ENCODE measurements at regions not wholly inside any gene's neighbourhood (a gene's known extent, or its start where the extent isn't known, plus 50 kb on each side); places are given as distances from the start of the nearest gene placed in this dataset.
"Not testable (repeated sequence)": the region's sequence is repeated elsewhere in the genome, so short reads cannot be mapped to it uniquely, and the experiment has no call there.

DNA sequence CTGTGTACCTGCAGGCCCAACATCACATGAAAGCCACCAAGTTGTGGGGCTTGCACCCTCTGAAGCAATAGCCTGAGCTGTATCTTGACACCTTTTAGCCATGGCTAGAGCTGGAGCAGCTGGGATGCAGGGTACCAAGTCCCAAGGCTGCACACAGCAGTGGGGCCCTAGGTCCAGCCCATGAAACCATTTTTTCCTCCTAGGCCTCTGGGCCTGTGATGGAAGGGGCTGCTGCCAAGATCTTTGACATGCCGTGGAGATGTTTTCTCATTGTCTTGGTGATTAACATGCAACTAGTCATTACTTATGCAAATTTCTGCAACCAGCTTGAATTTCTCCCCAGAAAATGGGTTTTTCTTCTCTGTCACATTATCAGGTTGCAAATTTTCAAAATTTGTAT lies 387.2 kb upstream of the RIOK2 start:
- peaks cover 0 to 22% of the 10 kb centered on the region in 2 donors for H3K9me3 ChIP-seq (ENCODE audit: control insufficient read depth in 2 of 2, insufficient read depth in 1 of 2, low read depth in 1 of 2, low read length in 1 of 2)
- H3K27ac ChIP-seq (ENCODE audit: low read depth in 1 of 3, low read length in 2 of 3), result no peak overlapping the region
- 78 to 100% (median 98%) methylated on average over 1 of the region's 1 CpG for WGBS, 3 donors
- DNase-seq, result no peak
- no peaks in the 10 kb centered on the region for H3K36me3 ChIP-seq (ENCODE audit: control insufficient read depth in 3 of 3, insufficient read depth in 2 of 3, low read depth in 1 of 3, low read length in 3 of 3)
- H3K4me1 ChIP-seq (ENCODE audit: control insufficient read depth in 3 of 3, insufficient read depth in 2 of 3, low read depth in 1 of 3, low read length in 2 of 3), result no peaks in the 10 kb centered on the region
- no peak for FAIRE-seq
- H3K4me3 ChIP-seq (ENCODE audit: low read depth in 1 of 3, low read length in 3 of 3), result no peak overlapping the region
- H3K27me3 ChIP-seq (ENCODE audit: control insufficient read depth in 3 of 3, insufficient read depth in 3 of 3, low read length in 3 of 3), result no peaks in the 10 kb centered on the region

DNA sequence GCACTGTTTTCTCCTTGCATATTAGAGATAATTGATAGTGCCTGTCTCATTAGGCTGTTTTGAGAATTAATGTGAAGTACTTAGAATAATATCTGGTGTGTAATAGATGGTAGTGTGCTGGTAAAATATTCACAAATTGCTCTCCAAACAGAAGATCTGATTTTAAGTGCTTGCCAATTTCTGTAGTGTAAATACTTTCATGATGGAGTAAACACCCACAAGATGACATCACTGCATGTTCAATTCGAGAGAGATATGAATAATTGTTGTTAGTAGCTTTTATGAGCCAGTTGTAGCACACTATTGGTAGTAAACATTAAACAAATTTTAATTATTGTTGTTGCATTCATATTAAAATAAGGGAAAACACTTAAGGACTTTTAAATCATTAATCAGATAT lies 392.3 kb upstream of the RIOK2 start:
- H3K36me3 ChIP-seq (ENCODE audit: control insufficient read depth in 3 of 3, insufficient read depth in 2 of 3, low read depth in 1 of 3, low read length in 3 of 3), result no peaks in the 10 kb centered on the region
- H3K4me3 ChIP-seq (ENCODE audit: low read depth in 1 of 3, low read length in 3 of 3), result no peak overlapping the region
- no peak for DNase-seq
- no peak for FAIRE-seq
- no peak overlapping the region for H3K27ac ChIP-seq (ENCODE audit: low read depth in 1 of 3, low read length in 2 of 3)
- 36 to 52% (median 41%) methylated on average over 1 of the region's 1 CpG for WGBS, 3 donors
- peaks cover 0 to 11% of the 10 kb centered on the region in 2 donors for H3K9me3 ChIP-seq (ENCODE audit: control insufficient read depth in 2 of 2, insufficient read depth in 1 of 2, low read depth in 1 of 2, low read length in 1 of 2)
- H3K27me3 ChIP-seq (ENCODE audit: control insufficient read depth in 3 of 3, insufficient read depth in 3 of 3, low read length in 3 of 3), result no peaks in the 10 kb centered on the region
- H3K4me1 ChIP-seq (ENCODE audit: control insufficient read depth in 3 of 3, insufficient read depth in 2 of 3, low read depth in 1 of 3, low read length in 2 of 3), result no peaks in the 10 kb centered on the region

DNA sequence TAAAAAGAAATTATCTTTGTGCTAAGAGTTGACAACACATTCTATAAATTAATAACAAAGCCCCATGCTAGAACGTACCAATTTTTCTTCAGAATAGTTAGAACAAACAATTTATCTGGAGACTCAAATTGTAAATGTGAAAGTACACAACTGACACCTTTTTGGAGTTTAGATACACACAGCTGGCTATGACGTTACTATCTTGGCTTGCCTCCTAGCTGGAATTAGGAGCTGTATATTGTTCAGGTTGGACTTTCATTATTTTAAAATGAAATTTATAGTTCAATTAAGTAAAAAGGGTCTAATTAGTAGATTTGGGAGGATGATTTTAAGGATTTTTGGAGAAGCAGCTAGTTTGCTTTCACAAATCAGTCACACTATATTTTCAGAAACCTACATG lies 393.9 kb upstream of the RIOK2 start:
- Histone ChIP-seq H3K27ac (ENCODE audit: low read depth in 1 of 3, low read length in 2 of 3) (no peak overlapping the region), H3K4me3 (ENCODE audit: low read depth in 1 of 3, low read length in 3 of 3) (no peak overlapping the region), H3K4me1 (ENCODE audit: control insufficient read depth in 3 of 3, insufficient read depth in 2 of 3, low read depth in 1 of 3, low read length in 2 of 3) (no peaks in the 10 kb centered on the region), H3K9me3 (ENCODE audit: control insufficient read depth in 2 of 2, insufficient read depth in 1 of 2, low read depth in 1 of 2, low read length in 1 of 2) (peaks cover 0 to 3% of the 10 kb centered on the region in 2 donors), H3K36me3 (ENCODE audit: control insufficient read depth in 3 of 3, insufficient read depth in 2 of 3, low read depth in 1 of 3, low read length in 3 of 3) (no peaks in the 10 kb centered on the region), H3K27me3 (ENCODE audit: control insufficient read depth in 3 of 3, insufficient read depth in 3 of 3, low read length in 3 of 3) (no peaks in the 10 kb centered on the region)
- FAIRE-seq (no peak), DNase-seq (no peak)
- 17 to 37% (median 31%) methylated on average over 2 of the region's 2 CpGs for WGBS, 3 donors

DNA sequence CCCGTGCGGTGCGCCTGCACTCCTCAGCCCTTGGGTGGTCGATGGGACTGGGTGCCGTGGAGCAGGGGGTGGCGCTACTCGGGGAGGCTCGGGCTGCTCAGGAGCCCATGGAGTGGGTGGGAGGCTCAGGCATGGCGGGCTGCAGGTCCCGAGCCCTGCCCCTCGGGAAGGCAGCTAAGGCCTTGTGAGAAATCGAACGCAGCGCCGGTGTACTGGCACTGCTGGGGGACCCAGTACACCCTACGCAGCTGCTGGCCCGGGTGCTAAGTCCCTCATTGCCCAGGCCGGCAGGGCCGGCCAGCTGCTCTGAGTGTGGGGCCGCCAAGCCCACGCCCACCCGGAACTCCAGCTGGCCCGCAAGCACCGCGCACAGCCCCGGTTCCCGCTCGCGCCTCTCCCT lies 396.9 kb upstream of the RIOK2 start:
- H3K4me3 ChIP-seq (ENCODE audit: low read depth in 1 of 3, low read length in 3 of 3); H3K27me3 ChIP-seq (ENCODE audit: control insufficient read depth in 3 of 3, insufficient read depth in 3 of 3, low read length in 3 of 3); H3K9me3 ChIP-seq (ENCODE audit: control insufficient read depth in 2 of 2, insufficient read depth in 1 of 2, low read depth in 1 of 2, low read length in 1 of 2); H3K4me1 ChIP-seq (ENCODE audit: control insufficient read depth in 3 of 3, insufficient read depth in 2 of 3, low read depth in 1 of 3, low read length in 2 of 3); H3K36me3 ChIP-seq (ENCODE audit: control insufficient read depth in 3 of 3, insufficient read depth in 2 of 3, low read depth in 1 of 3, low read length in 3 of 3); H3K27ac ChIP-seq (ENCODE audit: low read depth in 1 of 3, low read length in 2 of 3); DNase-seq; FAIRE-seq: not testable (repeated sequence)
- 94 to 98% (median 95%) methylated on average over 16 to 29 of the region's 29 CpGs for WGBS, 3 donors

DNA sequence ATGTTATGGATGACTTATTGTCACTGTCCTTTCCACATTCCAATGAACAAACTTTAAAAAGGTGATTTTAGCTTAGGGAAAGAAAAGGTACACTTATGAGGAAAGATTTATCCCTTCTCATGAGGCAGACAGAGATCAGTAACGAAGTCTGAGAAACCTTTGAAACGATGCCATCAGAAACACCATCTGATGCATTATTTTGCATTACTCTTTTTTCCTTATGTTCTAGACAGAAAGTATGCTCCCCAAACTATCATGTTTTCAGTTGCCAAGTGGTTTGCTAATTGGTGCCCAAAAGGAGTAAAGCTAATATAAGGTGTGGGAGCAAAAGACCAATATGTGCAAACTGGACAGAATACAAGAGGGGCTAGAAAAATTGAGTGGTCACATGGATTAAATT lies 397.7 kb upstream of the RIOK2 start:
- Histone ChIP-seq H3K4me1 (ENCODE audit: control insufficient read depth in 3 of 3, insufficient read depth in 2 of 3, low read depth in 1 of 3, low read length in 2 of 3) (no peaks in the 10 kb centered on the region), H3K27ac (ENCODE audit: low read depth in 1 of 3, low read length in 2 of 3) (no peak overlapping the region), H3K36me3 (ENCODE audit: control insufficient read depth in 3 of 3, insufficient read depth in 2 of 3, low read depth in 1 of 3, low read length in 3 of 3) (no peaks in the 10 kb centered on the region), H3K9me3 (ENCODE audit: control insufficient read depth in 2 of 2, insufficient read depth in 1 of 2, low read depth in 1 of 2, low read length in 1 of 2) (peaks cover 0 to 2% of the 10 kb centered on the region in 2 donors), H3K4me3 (ENCODE audit: low read depth in 1 of 3, low read length in 3 of 3) (no peak overlapping the region), H3K27me3 (ENCODE audit: control insufficient read depth in 3 of 3, insufficient read depth in 3 of 3, low read length in 3 of 3) (no peaks in the 10 kb centered on the region)
- no peak for FAIRE-seq
- WGBS, 3 donors, result 92 to 94% (median 93%) methylated on average over 2 of the region's 2 CpGs
- DNase-seq, result no peak

DNA sequence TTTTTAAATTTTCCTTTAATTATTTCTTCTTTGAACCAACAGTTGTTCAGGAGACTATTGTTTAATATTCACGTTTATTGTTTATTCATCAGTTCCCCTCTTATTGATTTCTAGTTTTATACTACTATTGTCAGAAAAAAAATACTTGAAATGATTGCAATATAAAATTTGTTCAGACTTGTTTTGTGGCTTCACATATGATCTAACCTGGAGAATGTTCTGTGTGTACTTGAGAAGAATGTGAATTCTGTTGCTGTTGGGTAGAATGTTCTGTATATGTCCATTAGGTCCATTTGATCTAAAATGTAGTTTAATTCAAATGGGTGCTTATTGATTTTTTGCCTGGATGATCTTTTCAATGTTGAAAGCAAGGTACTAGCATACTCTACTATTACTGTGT lies 408.7 kb upstream of the RIOK2 start:
- Histone ChIP-seq H3K27ac (ENCODE audit: low read depth in 1 of 3, low read length in 2 of 3) (no peak overlapping the region), H3K9me3 (ENCODE audit: control insufficient read depth in 2 of 2, insufficient read depth in 1 of 2, low read depth in 1 of 2, low read length in 1 of 2) (peaks cover 0 to 3% of the 10 kb centered on the region in 2 donors), H3K36me3 (ENCODE audit: control insufficient read depth in 3 of 3, insufficient read depth in 2 of 3, low read depth in 1 of 3, low read length in 3 of 3) (no peaks in the 10 kb centered on the region), H3K27me3 (ENCODE audit: control insufficient read depth in 3 of 3, insufficient read depth in 3 of 3, low read length in 3 of 3) (no peaks in the 10 kb centered on the region), H3K4me1 (ENCODE audit: control insufficient read depth in 3 of 3, insufficient read depth in 2 of 3, low read depth in 1 of 3, low read length in 2 of 3) (no peaks in the 10 kb centered on the region), H3K4me3 (ENCODE audit: low read depth in 1 of 3, low read length in 3 of 3) (no peak overlapping the region)
- 44 to 80% (median 68%) methylated on average over 1 of the region's 1 CpG for WGBS, 3 donors
- DNase-seq (no peak), FAIRE-seq (no peak)

DNA sequence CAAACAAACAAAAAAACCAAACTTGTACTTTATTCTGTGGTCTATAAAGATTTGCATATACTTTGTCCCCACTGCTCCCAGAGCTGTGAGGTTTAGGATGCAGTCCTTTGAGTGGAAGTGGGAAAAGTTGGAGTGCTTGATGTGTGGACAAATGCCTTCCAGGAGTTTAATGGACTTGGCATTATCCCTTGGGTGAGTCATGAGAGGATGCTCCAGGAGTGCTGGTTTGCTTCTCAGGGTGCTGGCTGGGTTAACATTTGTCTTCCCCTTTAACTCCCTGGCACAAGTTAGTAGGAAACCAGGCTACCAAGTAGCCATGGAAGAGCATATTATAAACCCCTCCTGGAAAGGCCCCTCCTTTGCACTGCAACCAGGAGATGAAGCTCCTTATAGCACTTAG lies 417.4 kb upstream of the RIOK2 start:
- no peak overlapping the region for H3K27ac ChIP-seq (ENCODE audit: low read depth in 1 of 3, low read length in 2 of 3)
- no peaks in the 10 kb centered on the region for H3K4me1 ChIP-seq (ENCODE audit: control insufficient read depth in 3 of 3, insufficient read depth in 2 of 3, low read depth in 1 of 3, low read length in 2 of 3)
- no peak for FAIRE-seq
- H3K36me3 ChIP-seq (ENCODE audit: control insufficient read depth in 3 of 3, insufficient read depth in 2 of 3, low read depth in 1 of 3, low read length in 3 of 3), result no peaks in the 10 kb centered on the region
- no peak overlapping the region for H3K4me3 ChIP-seq (ENCODE audit: low read depth in 1 of 3, low read length in 3 of 3)
- H3K27me3 ChIP-seq (ENCODE audit: control insufficient read depth in 3 of 3, insufficient read depth in 3 of 3, low read length in 3 of 3), result no peaks in the 10 kb centered on the region
- H3K9me3 ChIP-seq (ENCODE audit: control insufficient read depth in 2 of 2, insufficient read depth in 1 of 2, low read depth in 1 of 2, low read length in 1 of 2), result peaks cover 0 to 5% of the 10 kb centered on the region in 2 donors
- DNase-seq, result no peak

DNA sequence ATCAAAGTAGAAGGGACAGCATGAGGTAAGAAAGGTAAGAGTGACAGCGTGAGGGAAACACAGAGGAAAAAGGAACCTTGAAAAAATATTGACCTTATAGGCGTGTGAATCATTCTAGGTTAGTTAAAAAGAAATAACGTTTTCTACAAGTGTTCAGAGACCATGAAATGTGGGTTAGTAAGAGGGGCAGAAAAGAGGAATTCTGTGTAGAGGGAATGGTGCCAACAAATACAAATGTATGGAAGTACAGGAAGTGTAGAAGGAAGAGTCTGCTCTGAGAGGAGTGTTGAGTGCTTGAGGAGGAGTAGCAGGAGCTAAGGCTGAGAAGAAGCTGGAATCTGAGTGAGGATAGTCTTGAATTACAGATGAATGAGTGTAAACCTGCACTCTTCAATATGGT lies 418.6 kb upstream of the RIOK2 start:
- Histone ChIP-seq H3K4me1 (ENCODE audit: control insufficient read depth in 3 of 3, insufficient read depth in 2 of 3, low read depth in 1 of 3, low read length in 2 of 3) (no peaks in the 10 kb centered on the region), H3K27me3 (ENCODE audit: control insufficient read depth in 3 of 3, insufficient read depth in 3 of 3, low read length in 3 of 3) (no peaks in the 10 kb centered on the region), H3K4me3 (ENCODE audit: low read depth in 1 of 3, low read length in 3 of 3) (no peak overlapping the region), H3K36me3 (ENCODE audit: control insufficient read depth in 3 of 3, insufficient read depth in 2 of 3, low read depth in 1 of 3, low read length in 3 of 3) (no peaks in the 10 kb centered on the region), H3K9me3 (ENCODE audit: control insufficient read depth in 2 of 2, insufficient read depth in 1 of 2, low read depth in 1 of 2, low read length in 1 of 2) (peaks cover 0 to 5% of the 10 kb centered on the region in 2 donors), H3K27ac (ENCODE audit: low read depth in 1 of 3, low read length in 2 of 3) (no peak overlapping the region)
- 75 to 83% (median 81%) methylated on average over 3 of the region's 3 CpGs for WGBS, 3 donors
- no peak for DNase-seq
- FAIRE-seq, result no peak

DNA sequence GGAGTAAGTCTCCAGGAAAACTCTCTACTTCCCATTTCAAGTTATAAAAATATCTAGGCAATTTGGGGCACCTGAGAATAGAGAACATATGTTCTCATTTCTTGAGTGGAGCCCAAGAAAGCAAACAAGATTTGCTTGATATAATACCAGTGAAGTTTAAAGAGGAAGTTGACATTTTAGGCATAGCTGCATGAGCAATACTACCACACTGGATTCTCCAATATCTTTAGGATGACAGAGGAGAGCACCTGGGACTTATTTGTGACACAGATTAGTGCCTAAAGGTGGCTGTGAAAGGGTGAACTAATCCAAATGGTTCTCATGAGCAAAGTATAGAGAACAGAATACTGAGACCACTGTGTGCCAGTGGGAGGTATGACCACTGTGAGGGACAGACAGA lies 423.5 kb upstream of the RIOK2 start:
- no peaks in the 10 kb centered on the region for H3K36me3 ChIP-seq (ENCODE audit: control insufficient read depth in 3 of 3, insufficient read depth in 2 of 3, low read depth in 1 of 3, low read length in 3 of 3)
- no peaks in the 10 kb centered on the region for H3K27me3 ChIP-seq (ENCODE audit: control insufficient read depth in 3 of 3, insufficient read depth in 3 of 3, low read length in 3 of 3)
- FAIRE-seq, result no peak
- DNase-seq, result no peak
- H3K9me3 ChIP-seq (ENCODE audit: control insufficient read depth in 2 of 2, insufficient read depth in 1 of 2, low read depth in 1 of 2, low read length in 1 of 2), result no peaks in the 10 kb centered on the region
- H3K4me3 ChIP-seq (ENCODE audit: low read depth in 1 of 3, low read length in 3 of 3), result no peak overlapping the region
- no peaks in the 10 kb centered on the region for H3K4me1 ChIP-seq (ENCODE audit: control insufficient read depth in 3 of 3, insufficient read depth in 2 of 3, low read depth in 1 of 3, low read length in 2 of 3)
- H3K27ac ChIP-seq (ENCODE audit: low read depth in 1 of 3, low read length in 2 of 3), result no peak overlapping the region
